Glutamatergic neuron (in vitro differentiated cells): ENCODE measurements at regions not wholly inside any gene's neighbourhood (a gene's known extent, or its start where the extent isn't known, plus 50 kb on each side); places are given as distances from the start of the nearest gene placed in this dataset.

Experiments used
- DNase-seq: peaks from one replicate; pipeline ENCODE4 v3.0.0; 2022
- H3K27ac Mint-ChIP-seq: one replicate; pipeline ENCODE4 v1.8.0; 2020; ENCODE audit warnings: mild to moderate bottlenecking, mixed read lengths, inconsistent platforms; ENCODE audit not compliant: unreplicated experiment
- H3K27me3 Mint-ChIP-seq: one replicate; pipeline ENCODE4 v1.8.0; 2020; ENCODE audit warnings: mild to moderate bottlenecking, moderate library complexity, mixed read lengths, inconsistent platforms; ENCODE audit not compliant: unreplicated experiment
- H3K36me3 Mint-ChIP-seq: one replicate; pipeline ENCODE4 v1.8.0; 2020; ENCODE audit warnings: mild to moderate bottlenecking, mixed read lengths, inconsistent platforms; ENCODE audit not compliant: unreplicated experiment
- H3K4me1 Mint-ChIP-seq: one replicate; pipeline ENCODE4 v1.8.0; 2020; ENCODE audit warnings: mild to moderate bottlenecking, low read depth, mixed read lengths, inconsistent platforms; ENCODE audit not compliant: unreplicated experiment
- H3K4me3 Mint-ChIP-seq: one replicate; pipeline ENCODE4 v1.8.0; 2020; ENCODE audit warnings: mild to moderate bottlenecking, mixed read lengths, inconsistent platforms; ENCODE audit not compliant: unreplicated experiment
- H3K9me3 Mint-ChIP-seq: one replicate; pipeline ENCODE4 v1.8.0; 2020; ENCODE audit warnings: mild to moderate bottlenecking, moderate library complexity, mixed read lengths, inconsistent platforms; ENCODE audit not compliant: unreplicated experiment
- TF ChIP-seq, protein P1 (sequence below): fragments of 200-600 bp; sonication (generic); IDR thresholded peaks from one replicate; pipeline ENCODE4 v1.5.0; 2021; ENCODE audit not compliant: partially characterized antibody, unreplicated experiment

- Mint-ChIP-seq H3K27me3 (no peaks in the 10 kb centered on the region), H3K4me1 (no peaks in the 10 kb centered on the region), H3K36me3 (no peaks in the 10 kb centered on the region), H3K9me3 (no peaks in the 10 kb centered on the region), H3K27ac (no peak overlapping the region), H3K4me3 (no peak overlapping the region)
- no peak for DNase-seq
- TF ChIP-seq, protein P1, sequence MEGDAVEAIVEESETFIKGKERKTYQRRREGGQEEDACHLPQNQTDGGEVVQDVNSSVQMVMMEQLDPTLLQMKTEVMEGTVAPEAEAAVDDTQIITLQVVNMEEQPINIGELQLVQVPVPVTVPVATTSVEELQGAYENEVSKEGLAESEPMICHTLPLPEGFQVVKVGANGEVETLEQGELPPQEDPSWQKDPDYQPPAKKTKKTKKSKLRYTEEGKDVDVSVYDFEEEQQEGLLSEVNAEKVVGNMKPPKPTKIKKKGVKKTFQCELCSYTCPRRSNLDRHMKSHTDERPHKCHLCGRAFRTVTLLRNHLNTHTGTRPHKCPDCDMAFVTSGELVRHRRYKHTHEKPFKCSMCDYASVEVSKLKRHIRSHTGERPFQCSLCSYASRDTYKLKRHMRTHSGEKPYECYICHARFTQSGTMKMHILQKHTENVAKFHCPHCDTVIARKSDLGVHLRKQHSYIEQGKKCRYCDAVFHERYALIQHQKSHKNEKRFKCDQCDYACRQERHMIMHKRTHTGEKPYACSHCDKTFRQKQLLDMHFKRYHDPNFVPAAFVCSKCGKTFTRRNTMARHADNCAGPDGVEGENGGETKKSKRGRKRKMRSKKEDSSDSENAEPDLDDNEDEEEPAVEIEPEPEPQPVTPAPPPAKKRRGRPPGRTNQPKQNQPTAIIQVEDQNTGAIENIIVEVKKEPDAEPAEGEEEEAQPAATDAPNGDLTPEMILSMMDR: no peak
Measured at GRCh38 chr5:145551714-145552113, 283.4 kb downstream of the PRELID2 start.

GRCh38 chr5:145548097-145548496, 287.0 kb downstream of the PRELID2 start:
- H3K27me3 Mint-ChIP-seq: no peaks in the 10 kb centered on the region

GRCh38 chr5:145544401-145544800, 290.7 kb downstream of the PRELID2 start:
- Mint-ChIP-seq H3K36me3 (no peaks in the 10 kb centered on the region), H3K4me3 (no peak overlapping the region), H3K9me3 (no peaks in the 10 kb centered on the region), H3K27me3 (no peaks in the 10 kb centered on the region), H3K27ac (no peak overlapping the region), H3K4me1 (no peaks in the 10 kb centered on the region)
- TF ChIP-seq, protein P1: no peak
- DNase-seq: no peak

More at GRCh38 chr5:145548097-145548496, 287.0 kb downstream of the PRELID2 start:
- Mint-ChIP-seq H3K36me3 (no peaks in the 10 kb centered on the region), H3K9me3 (no peaks in the 10 kb centered on the region), H3K4me3 (no peak overlapping the region), H3K27ac (no peak overlapping the region), H3K4me1 (no peaks in the 10 kb centered on the region)
- TF ChIP-seq, protein P1: no peak
- DNase-seq: no peak

- no peak overlapping the region for H3K27ac Mint-ChIP-seq
- H3K27me3 Mint-ChIP-seq: no peaks in the 10 kb centered on the region
- no peaks in the 10 kb centered on the region for H3K36me3 Mint-ChIP-seq
- no peak for DNase-seq
- H3K9me3 Mint-ChIP-seq: no peaks in the 10 kb centered on the region
- no peaks in the 10 kb centered on the region for H3K4me1 Mint-ChIP-seq
- TF ChIP-seq, protein P1: no peak
- H3K4me3 Mint-ChIP-seq: no peak overlapping the region
Measured at GRCh38 chr5:145543968-145544367, 291.2 kb downstream of the PRELID2 start.

DNA sequence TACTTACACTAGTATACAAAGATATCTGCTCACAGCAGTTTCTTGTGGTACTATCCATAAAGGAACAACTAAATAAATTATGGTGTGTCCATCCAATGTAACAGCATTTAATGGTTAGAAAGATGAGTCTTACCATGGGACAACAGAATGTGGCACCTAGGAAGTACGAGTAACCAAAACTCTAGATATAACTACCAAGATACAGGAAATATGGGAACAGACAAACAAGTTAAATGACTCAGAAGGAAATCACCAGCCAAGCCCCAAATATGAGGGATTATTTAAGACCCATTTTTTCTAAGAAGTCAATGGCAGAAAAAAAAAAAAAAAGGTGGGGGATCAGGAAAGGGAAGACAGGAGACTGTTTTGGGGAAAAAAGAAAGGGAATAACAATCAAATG, 294.8 kb downstream of the PRELID2 start:
- Mint-ChIP-seq H3K4me1 (no peaks in the 10 kb centered on the region), H3K27me3 (no peaks in the 10 kb centered on the region), H3K27ac (no peak overlapping the region), H3K36me3 (peaks cover 7% of the 10 kb centered on the region), H3K9me3 (no peaks in the 10 kb centered on the region), H3K4me3 (no peak overlapping the region)
- TF ChIP-seq, protein P1: no peak
- DNase-seq: no peak
